ENCODE measurements at regions not wholly inside any gene's neighbourhood (a gene's known extent, or its start where the extent isn't known, plus 50 kb on each side); places are given as distances from the start of the nearest gene placed in this dataset.
"Not testable (repeated sequence)": the region's sequence is repeated elsewhere in the genome, so short reads cannot be mapped to it uniquely, and the experiment has no call there.

DNA sequence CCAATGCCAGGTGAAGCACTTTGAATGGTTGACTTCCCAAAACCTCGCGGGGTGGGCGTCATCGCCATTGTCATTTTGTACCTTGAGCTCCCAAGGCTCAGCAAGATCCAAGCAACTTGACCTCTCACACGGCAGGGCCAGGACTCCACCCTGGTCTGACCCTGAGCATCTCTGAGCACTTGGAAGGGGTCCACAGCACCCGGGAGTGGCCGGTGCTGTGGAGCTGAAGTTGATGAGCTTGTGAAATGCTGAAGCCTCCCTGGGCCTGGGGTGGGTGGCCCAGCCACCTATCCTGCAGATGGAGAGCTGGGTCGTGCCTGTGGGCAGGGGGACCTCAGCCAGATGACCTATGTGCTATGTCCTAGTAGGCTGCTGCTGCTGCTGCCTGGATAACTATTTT is 283.3 kb upstream of the FOXF1 start:
- H3K27me3 ChIP-seq (ENCODE audit: control insufficient read depth, insufficient read depth, low read length): peaks cover 2% of the 10 kb centered on the region
- no peaks in the 10 kb centered on the region for H3K36me3 ChIP-seq (ENCODE audit: control insufficient read depth, insufficient read depth, low read length)
- H3K9ac ChIP-seq (ENCODE audit: low read depth, low read length): no peak overlapping the region
- no peaks in the 10 kb centered on the region for H3K9me3 ChIP-seq (ENCODE audit: control insufficient read depth, insufficient read depth, low read length)
- H3K4me1 ChIP-seq (ENCODE audit: control insufficient read depth, insufficient read depth, low read length): no peaks in the 10 kb centered on the region
- H3K4me3 ChIP-seq (ENCODE audit: low read depth, low read length): no peak overlapping the region

DNA sequence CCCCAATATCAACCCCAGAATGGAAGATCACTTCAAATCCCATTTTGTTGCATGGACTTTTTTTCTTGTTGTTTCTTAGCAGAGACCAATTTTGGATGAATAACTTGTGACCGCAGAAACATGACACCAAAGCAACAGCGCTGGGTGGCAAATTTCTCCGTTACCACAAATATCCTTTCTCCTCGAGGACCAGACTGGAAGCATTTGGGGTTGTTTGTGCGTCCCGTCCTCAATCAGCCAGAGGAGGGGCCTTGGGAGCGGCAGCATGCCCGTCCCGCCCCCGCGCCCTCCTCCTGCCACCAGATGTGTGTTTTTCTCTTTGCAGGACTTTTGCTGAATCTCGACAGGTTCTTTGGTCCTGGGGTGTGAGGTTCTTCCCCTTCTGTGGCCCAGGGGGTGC is 282.5 kb upstream of the FOXF1 start:
- H3K36me3 ChIP-seq (ENCODE audit: control insufficient read depth, insufficient read depth, low read length): no peaks in the 10 kb centered on the region
- H3K4me1 ChIP-seq (ENCODE audit: control insufficient read depth, insufficient read depth, low read length): no peaks in the 10 kb centered on the region
- no peaks in the 10 kb centered on the region for H3K9me3 ChIP-seq (ENCODE audit: control insufficient read depth, insufficient read depth, low read length)
- peaks cover 2% of the 10 kb centered on the region for H3K27me3 ChIP-seq (ENCODE audit: control insufficient read depth, insufficient read depth, low read length)
- H3K4me3 ChIP-seq (ENCODE audit: low read depth, low read length): no peak overlapping the region
- H3K9ac ChIP-seq (ENCODE audit: low read depth, low read length): no peak overlapping the region

DNA sequence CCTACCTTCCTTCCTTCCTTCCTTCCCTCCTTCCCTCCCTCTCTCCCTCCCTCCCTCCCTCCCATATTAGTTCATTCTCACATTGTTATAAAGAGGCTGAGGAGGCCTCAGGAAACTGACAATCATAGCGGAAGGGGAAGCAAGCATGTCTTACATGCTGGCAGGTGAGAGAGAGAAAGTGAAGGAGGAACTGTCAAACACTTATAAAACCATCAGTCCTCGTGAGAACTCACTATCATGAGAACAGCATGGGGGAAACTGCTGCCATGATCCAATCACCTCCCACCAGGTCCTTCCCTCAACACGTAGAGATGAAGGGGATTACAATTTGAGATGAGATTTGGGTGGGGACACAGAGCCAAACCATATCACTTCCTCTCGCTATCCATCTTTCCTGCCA is 281.6 kb upstream of the FOXF1 start:
- Histone ChIP-seq H3K36me3 (ENCODE audit: control insufficient read depth, insufficient read depth, low read length) (no peaks in the 10 kb centered on the region), H3K27me3 (ENCODE audit: control insufficient read depth, insufficient read depth, low read length) (peaks cover 2% of the 10 kb centered on the region), H3K4me1 (ENCODE audit: control insufficient read depth, insufficient read depth, low read length) (no peaks in the 10 kb centered on the region), H3K9me3 (ENCODE audit: control insufficient read depth, insufficient read depth, low read length) (no peaks in the 10 kb centered on the region), H3K4me3 (ENCODE audit: low read depth, low read length) (no peak overlapping the region), H3K9ac (ENCODE audit: low read depth, low read length) (no peak overlapping the region)

DNA sequence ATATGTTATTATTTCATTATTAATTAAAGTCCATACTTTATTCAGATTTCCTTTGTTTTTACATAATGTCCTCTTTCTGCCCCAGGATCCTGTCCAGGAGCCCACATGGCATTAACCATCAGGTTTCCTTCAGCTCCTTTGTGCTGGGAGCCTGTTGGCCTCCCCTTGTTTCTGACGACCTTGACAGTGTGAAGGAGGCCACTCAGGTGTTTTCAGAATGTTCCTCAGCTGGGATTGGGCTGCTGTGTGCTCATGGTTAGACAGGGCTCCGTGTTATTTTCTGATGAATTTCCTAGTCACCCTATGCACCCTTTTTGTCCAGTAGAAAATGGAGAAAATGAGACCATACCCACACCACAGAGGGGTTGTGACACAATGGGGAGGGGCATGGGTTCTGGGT is 281.0 kb upstream of the FOXF1 start:
- H3K27me3 ChIP-seq (ENCODE audit: control insufficient read depth, insufficient read depth, low read length): peaks cover 2% of the 10 kb centered on the region
- H3K36me3 ChIP-seq (ENCODE audit: control insufficient read depth, insufficient read depth, low read length): no peaks in the 10 kb centered on the region
- no peaks in the 10 kb centered on the region for H3K4me1 ChIP-seq (ENCODE audit: control insufficient read depth, insufficient read depth, low read length)
- H3K9ac ChIP-seq (ENCODE audit: low read depth, low read length): no peak overlapping the region
- no peak overlapping the region for H3K4me3 ChIP-seq (ENCODE audit: low read depth, low read length)
- H3K9me3 ChIP-seq (ENCODE audit: control insufficient read depth, insufficient read depth, low read length): no peaks in the 10 kb centered on the region

DNA sequence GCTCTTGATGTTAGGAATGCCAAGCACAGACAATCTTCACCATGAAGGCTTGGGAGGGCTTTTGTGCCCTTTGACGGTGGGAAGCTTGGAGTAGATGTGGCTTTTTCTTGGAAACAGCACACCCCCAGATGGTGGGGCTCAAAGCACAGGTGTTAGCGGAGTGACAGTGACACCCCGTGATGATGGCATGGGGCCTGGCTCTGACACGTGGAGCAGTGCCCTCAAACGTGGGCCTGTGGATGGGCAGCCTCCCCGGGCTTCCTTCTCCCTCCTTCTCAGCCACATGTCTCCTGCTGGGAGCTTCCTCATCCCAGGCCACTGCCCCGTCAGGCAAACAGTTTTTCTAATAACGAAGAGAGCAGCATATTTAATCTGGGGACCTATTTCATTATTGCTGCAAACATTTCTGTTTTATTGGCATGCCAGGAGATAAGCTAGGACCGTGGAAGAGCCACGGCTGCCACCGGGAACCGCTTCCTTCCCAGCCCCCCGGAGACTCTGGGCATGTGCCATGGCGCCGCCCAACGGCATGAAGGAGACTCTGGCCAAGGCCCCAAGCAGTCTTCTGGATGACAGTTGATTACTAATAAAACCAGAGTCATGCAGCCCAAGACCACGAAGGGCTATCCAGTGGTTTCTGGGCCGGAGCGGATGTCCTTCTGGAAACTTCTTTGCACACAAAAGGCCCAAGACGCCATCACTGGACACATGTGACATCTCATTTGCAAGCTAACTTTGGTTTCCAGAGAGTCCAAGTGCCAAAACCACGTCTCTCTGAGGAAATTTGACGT is 280.3 kb upstream of the FOXF1 start:
- no peaks in the 10 kb centered on the region for H3K36me3 ChIP-seq (ENCODE audit: control insufficient read depth, insufficient read depth, low read length)
- peaks cover 2% of the 10 kb centered on the region for H3K27me3 ChIP-seq (ENCODE audit: control insufficient read depth, insufficient read depth, low read length)
- no peaks in the 10 kb centered on the region for H3K9me3 ChIP-seq (ENCODE audit: control insufficient read depth, insufficient read depth, low read length)
- no peaks in the 10 kb centered on the region for H3K4me1 ChIP-seq (ENCODE audit: control insufficient read depth, insufficient read depth, low read length)
- H3K9ac ChIP-seq (ENCODE audit: low read depth, low read length): no peak overlapping the region
- no peak overlapping the region for H3K4me3 ChIP-seq (ENCODE audit: low read depth, low read length)

DNA sequence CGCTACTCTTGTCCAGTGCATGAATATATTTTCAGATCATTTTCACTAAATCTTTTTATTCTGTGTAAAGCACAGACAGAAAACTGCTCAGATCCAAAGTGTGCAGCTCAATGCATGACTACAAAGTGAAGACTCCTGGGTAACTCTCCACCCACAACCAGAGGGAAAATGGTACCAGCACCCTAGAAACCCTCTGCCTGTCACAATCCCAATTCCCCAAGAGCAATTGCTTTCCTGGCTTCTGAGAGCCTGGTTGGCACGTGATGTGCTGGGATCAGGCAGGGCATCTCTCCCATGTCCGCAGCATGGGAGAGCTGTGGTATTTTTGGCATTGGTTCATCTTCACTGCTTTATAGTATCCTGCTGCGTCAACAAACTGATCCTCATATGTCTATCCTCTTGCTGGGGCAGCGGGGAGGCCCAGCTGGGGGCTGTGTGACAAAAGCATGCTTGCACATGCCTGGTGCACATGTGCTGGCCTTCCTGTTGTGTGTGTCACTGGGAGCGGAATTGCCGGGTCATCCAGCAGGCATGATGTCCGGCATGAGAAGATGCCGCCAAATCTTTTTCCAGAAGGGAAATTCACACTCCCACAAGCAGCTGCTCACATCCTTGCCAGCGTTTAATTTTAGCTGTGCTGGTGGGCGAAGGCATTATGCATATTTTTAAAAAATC is 278.9 kb upstream of the FOXF1 start:
- no peak overlapping the region for H3K4me3 ChIP-seq (ENCODE audit: low read depth, low read length)
- H3K36me3 ChIP-seq (ENCODE audit: control insufficient read depth, insufficient read depth, low read length): no peaks in the 10 kb centered on the region
- no peaks in the 10 kb centered on the region for H3K4me1 ChIP-seq (ENCODE audit: control insufficient read depth, insufficient read depth, low read length)
- H3K9ac ChIP-seq (ENCODE audit: low read depth, low read length): no peak overlapping the region
- no peaks in the 10 kb centered on the region for H3K9me3 ChIP-seq (ENCODE audit: control insufficient read depth, insufficient read depth, low read length)
- H3K27me3 ChIP-seq (ENCODE audit: control insufficient read depth, insufficient read depth, low read length): peaks cover 2% of the 10 kb centered on the region

DNA sequence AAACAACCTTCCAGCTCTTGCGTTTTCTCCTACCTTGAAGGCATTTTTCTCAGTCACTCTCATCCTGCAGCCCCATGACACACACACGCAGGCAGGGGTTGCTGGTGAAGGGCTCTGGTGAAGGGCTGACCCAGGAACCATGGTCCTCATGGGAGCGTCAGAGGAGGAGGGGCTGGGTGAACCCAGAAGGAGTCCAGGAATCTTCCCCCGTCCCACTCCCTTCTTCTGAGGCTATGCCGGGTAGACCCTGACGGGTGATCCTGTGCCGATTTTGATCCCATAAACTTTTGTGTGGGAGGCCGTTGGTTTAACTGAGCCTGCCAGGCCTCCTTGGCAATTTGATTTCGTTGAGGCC is 278.4 kb upstream of the FOXF1 start:
- Histone ChIP-seq H3K4me1 (ENCODE audit: control insufficient read depth, insufficient read depth, low read length) (no peaks in the 10 kb centered on the region), H3K27me3 (ENCODE audit: control insufficient read depth, insufficient read depth, low read length) (peaks cover 2% of the 10 kb centered on the region), H3K36me3 (ENCODE audit: control insufficient read depth, insufficient read depth, low read length) (no peaks in the 10 kb centered on the region), H3K4me3 (ENCODE audit: low read depth, low read length) (no peak overlapping the region), H3K9ac (ENCODE audit: low read depth, low read length) (no peak overlapping the region), H3K9me3 (ENCODE audit: control insufficient read depth, insufficient read depth, low read length) (no peaks in the 10 kb centered on the region)

DNA sequence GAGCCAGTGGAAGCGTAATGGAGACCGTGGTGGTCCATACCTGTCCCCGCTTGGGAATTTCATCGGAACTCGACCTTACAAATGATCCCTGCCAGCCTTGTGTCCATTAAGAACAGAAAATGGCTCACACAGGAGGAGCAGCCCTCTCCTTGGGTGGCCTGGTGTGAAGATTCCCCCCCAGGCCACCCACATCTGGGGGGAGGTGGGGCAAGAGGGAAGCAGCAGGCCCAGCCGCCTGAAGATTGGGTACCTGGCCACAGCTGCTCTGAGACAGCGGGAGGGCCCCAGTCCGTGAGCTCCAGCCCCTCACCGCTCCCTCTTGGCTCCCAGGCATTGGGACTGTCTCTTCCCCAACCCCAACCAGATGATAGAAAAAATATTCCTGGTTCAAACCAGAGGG is 277.8 kb upstream of the FOXF1 start:
- Histone ChIP-seq H3K9me3 (ENCODE audit: control insufficient read depth, insufficient read depth, low read length) (no peaks in the 10 kb centered on the region), H3K36me3 (ENCODE audit: control insufficient read depth, insufficient read depth, low read length) (no peaks in the 10 kb centered on the region), H3K4me1 (ENCODE audit: control insufficient read depth, insufficient read depth, low read length) (no peaks in the 10 kb centered on the region), H3K9ac (ENCODE audit: low read depth, low read length) (no peak overlapping the region), H3K4me3 (ENCODE audit: low read depth, low read length) (no peak overlapping the region), H3K27me3 (ENCODE audit: control insufficient read depth, insufficient read depth, low read length) (peaks cover under 1% of the 10 kb centered on the region)

DNA sequence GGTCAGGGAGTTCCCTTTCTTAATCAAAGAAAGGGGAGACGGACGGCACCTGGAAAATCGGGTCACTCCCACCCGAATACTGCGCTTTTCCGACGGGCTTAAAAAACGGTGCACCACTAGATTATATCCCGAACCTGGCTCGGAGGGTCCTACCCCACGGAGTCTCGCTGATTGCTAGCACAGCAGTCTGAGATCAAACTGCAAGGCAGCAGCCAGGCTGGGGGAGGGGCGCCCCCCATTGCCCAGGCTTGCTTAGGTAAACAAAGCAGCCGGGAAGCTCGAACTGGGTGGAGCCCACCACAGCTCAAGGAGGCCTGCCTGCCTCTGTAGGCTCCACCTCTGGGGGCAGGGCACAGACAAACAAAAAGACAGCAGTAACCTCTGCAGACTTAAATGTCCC is 276.8 kb upstream of the FOXF1 start:
- not testable (repeated sequence) for H3K9me3 ChIP-seq (ENCODE audit: control insufficient read depth, insufficient read depth, low read length); H3K4me3 ChIP-seq (ENCODE audit: low read depth, low read length); H3K4me1 ChIP-seq (ENCODE audit: control insufficient read depth, insufficient read depth, low read length)

DNA sequence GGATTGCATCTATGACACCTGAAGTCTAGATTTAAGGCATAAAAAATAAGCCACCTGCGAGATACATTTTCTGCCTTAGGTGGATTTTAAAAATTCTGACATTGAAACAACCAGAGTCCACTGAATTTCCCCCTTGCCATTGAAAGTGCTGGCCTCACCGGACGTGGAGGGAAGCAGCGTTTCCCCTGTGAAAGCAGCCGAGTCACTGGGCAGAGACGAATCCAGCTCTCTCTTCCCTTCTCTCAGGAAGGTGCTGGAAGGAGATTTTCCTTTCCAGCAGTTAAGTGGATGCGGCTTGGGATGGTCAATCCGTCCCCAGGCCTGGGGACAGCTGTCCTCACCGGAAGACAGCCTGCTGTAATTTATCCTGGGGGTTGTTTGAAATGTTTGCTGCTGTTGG is 270.9 kb upstream of the FOXF1 start:
- no peaks in the 10 kb centered on the region for H3K27me3 ChIP-seq (ENCODE audit: control insufficient read depth, insufficient read depth, low read length)
- H3K4me3 ChIP-seq (ENCODE audit: low read depth, low read length): no peak overlapping the region
- H3K36me3 ChIP-seq (ENCODE audit: control insufficient read depth, insufficient read depth, low read length): no peaks in the 10 kb centered on the region
- no peaks in the 10 kb centered on the region for H3K9me3 ChIP-seq (ENCODE audit: control insufficient read depth, insufficient read depth, low read length)
- H3K4me1 ChIP-seq (ENCODE audit: control insufficient read depth, insufficient read depth, low read length): no peaks in the 10 kb centered on the region
- no peak overlapping the region for H3K9ac ChIP-seq (ENCODE audit: low read depth, low read length)

More for the DNA sequence above, 276.8 kb upstream of the FOXF1 start:
- not testable (repeated sequence) for H3K9ac ChIP-seq (ENCODE audit: low read depth, low read length); H3K36me3 ChIP-seq (ENCODE audit: control insufficient read depth, insufficient read depth, low read length); H3K27me3 ChIP-seq (ENCODE audit: control insufficient read depth, insufficient read depth, low read length)

DNA sequence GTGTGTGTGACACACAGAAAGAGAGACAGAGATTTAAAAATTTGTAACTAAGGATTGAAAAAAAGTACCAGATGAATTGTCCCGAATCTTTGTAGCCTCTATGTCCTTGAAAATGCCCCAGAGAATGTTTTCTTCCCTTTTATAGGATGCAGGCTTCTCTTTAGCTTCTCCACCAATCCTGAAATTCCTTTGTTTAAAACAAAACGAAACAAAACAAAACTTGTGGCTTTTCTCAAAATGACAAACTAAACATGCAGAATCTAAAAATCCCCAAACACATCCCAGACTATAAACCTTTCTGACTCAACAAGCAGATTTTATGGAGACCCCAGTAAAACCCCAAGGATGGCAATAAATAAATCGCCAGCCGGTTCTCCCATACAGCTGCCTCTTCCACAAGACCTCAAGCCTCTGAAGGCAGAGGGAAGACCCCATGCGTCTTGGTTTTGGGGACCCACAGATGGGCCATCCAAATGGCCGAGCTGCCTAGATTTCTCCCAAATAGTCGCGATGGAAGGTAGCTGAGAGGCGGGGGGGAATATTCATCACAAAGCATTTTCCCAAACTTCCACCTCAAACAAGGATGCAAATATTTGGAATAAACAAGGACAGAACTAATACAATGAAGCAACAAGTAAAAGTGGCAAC is 269.5 kb upstream of the FOXF1 start:
- Histone ChIP-seq H3K4me3 (ENCODE audit: low read depth, low read length) (no peak overlapping the region), H3K9ac (ENCODE audit: low read depth, low read length) (no peak overlapping the region), H3K27me3 (ENCODE audit: control insufficient read depth, insufficient read depth, low read length) (no peaks in the 10 kb centered on the region), H3K4me1 (ENCODE audit: control insufficient read depth, insufficient read depth, low read length) (no peaks in the 10 kb centered on the region), H3K9me3 (ENCODE audit: control insufficient read depth, insufficient read depth, low read length) (no peaks in the 10 kb centered on the region), H3K36me3 (ENCODE audit: control insufficient read depth, insufficient read depth, low read length) (no peaks in the 10 kb centered on the region)

DNA sequence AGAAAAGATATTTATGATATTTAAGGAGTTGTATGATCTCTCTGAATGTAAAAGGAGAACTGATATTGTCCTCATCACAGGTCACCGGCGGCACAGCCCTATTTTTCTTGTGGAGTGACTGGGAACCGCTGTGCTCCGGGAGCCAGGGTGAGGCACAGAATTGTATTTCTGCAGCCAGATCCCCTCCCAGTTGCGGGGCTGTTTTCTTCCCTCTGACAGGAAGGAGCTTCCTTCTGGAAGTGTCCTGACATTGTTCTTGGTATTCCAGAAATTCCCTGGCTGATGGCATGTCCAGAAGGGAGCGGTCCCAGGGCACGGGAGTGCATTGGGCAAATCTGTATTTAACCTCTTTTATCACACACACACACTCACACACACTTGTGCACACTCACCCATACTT is 268.6 kb upstream of the FOXF1 start:
- Histone ChIP-seq H3K4me3 (ENCODE audit: low read depth, low read length) (no peak overlapping the region), H3K36me3 (ENCODE audit: control insufficient read depth, insufficient read depth, low read length) (no peaks in the 10 kb centered on the region), H3K9me3 (ENCODE audit: control insufficient read depth, insufficient read depth, low read length) (no peaks in the 10 kb centered on the region), H3K4me1 (ENCODE audit: control insufficient read depth, insufficient read depth, low read length) (no peaks in the 10 kb centered on the region), H3K9ac (ENCODE audit: low read depth, low read length) (no peak overlapping the region), H3K27me3 (ENCODE audit: control insufficient read depth, insufficient read depth, low read length) (no peaks in the 10 kb centered on the region)
